ENCODE measurements at regions not wholly inside any gene's neighbourhood (a gene's known extent, or its start where the extent isn't known, plus 50 kb on each side); places are given as distances from the start of the nearest gene placed in this dataset.

- no peak overlapping the region for H3K4me3 ChIP-seq (ENCODE audit: low read depth, low read length)
- TF ChIP-seq CTCF (IDR thresholded peaks at IDR 0.05; ENCODE audit: borderline replicate concordance, insufficient read depth, low read depth, low read length) = no peak
Measured at GRCh38 chr4:81836716-81837115, 365.0 kb upstream of the RASGEF1B start.

DNA sequence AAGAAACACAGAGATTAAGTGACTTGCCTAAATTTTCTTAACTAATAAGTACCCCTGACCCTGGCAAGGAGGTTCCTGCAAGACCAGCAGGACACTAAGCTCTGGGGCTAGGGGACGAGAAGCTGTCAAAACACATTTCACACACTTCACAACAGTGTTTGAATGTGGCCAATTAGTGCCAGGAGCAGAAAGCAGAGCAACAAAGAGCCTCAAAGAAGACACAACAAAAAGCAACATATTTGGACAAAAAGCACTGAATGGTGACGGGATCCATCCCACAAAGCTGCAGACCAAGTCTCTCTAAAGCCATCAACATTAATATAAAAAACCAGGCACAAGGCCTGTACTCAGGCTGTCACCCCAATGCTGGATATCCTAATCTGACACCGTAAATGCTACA lies 361.9 kb upstream of the RASGEF1B start:
- no peak overlapping the region for H3K4me3 ChIP-seq (ENCODE audit: low read depth, low read length)
- TF ChIP-seq CTCF (IDR thresholded peaks at IDR 0.05; ENCODE audit: borderline replicate concordance, insufficient read depth, low read depth, low read length) = no peak

- no peak overlapping the region for H3K4me3 ChIP-seq (ENCODE audit: low read depth, low read length)
- TF ChIP-seq CTCF (IDR thresholded peaks at IDR 0.05; ENCODE audit: borderline replicate concordance, insufficient read depth, low read depth, low read length) = no peak
Measured at GRCh38 chr4:81828991-81829390, 357.3 kb upstream of the RASGEF1B start.

DNA sequence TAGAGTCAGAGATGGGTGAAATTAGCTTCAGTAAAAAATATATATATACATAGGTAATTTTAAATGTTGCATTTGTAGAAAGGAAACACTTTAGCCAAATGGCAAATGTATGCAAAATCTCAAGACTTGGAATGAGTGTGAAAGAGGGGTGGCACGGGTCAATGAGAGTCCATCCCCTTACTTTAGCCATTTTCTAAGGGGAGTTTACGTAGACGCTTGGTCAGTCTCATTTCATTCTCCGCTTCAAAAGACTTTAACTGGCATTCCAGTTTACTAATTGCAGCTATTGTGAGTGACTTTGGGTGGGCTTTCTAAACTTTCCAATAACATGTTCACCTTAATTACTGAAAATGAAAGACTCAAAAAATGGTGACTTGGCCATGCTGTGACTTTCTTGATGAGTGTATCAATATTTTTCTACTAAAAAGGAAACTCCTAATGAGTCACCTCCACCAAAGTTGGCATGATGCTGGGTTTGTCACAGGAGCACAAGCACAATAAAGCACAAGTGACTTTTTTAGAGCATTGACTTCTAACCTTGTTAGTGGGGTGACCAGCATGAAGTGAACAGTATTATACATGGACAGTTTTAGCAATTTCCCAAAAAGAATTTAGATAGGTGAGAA lies 356.0 kb upstream of the RASGEF1B start:
- no peak overlapping the region for H3K4me3 ChIP-seq (ENCODE audit: low read depth, low read length)
- TF ChIP-seq CTCF (IDR thresholded peaks at IDR 0.05; ENCODE audit: borderline replicate concordance, insufficient read depth, low read depth, low read length) = no peak

- no peak for TF ChIP-seq CTCF (IDR thresholded peaks at IDR 0.05; ENCODE audit: borderline replicate concordance, insufficient read depth, low read depth, low read length)
- no peak overlapping the region for H3K4me3 ChIP-seq (ENCODE audit: low read depth, low read length)
Measured at GRCh38 chr4:81826817-81827424, 355.2 kb upstream of the RASGEF1B start.

- no peak overlapping the region for H3K4me3 ChIP-seq (ENCODE audit: low read depth, low read length)
- TF ChIP-seq CTCF (IDR thresholded peaks at IDR 0.05; ENCODE audit: borderline replicate concordance, insufficient read depth, low read depth, low read length) = no peak
Measured at GRCh38 chr4:81826335-81826734, 354.6 kb upstream of the RASGEF1B start.

- TF ChIP-seq CTCF (IDR thresholded peaks at IDR 0.05; ENCODE audit: borderline replicate concordance, insufficient read depth, low read depth, low read length) = no peak
- H3K4me3 ChIP-seq (ENCODE audit: low read depth, low read length) = no peak overlapping the region
Measured at GRCh38 chr4:81818385-81818920, 346.7 kb upstream of the RASGEF1B start.
